Embryonic facial prominence (tissue), 1 donor: ENCODE measurements at regions not wholly inside any gene's neighbourhood (a gene's known extent, or its start where the extent isn't known, plus 50 kb on each side); places are given as distances from the start of the nearest gene placed in this dataset.

Experiments
- DNase-seq: peaks from one replicate; pipeline ENCODE4 v3.0.0-alpha.2; 2016; ENCODE audit errors: extremely low spot score

- DNase-seq: no peak
These were observed 666.5 kb downstream of the DCDC2C start for GRCh38 chr2:4369826-4370419.

GRCh38 chr2:4370422-4371090, 667.2 kb downstream of the DCDC2C start:
- DNase-seq: no peak

- DNase-seq: no peak
These were observed 677.7 kb downstream of the DCDC2C start for GRCh38 chr2:4381049-4381448.

GRCh38 chr2:4381773-4382172, 678.4 kb downstream of the DCDC2C start:
- DNase-seq: no peak

- no peak for DNase-seq
These were observed 687.6 kb downstream of the DCDC2C start for GRCh38 chr2:4391013-4391412.

GRCh38 chr2:4404363-4404762, 701.0 kb downstream of the DCDC2C start:
- DNase-seq: no peak

GRCh38 chr2:4408321-4408720, 704.9 kb downstream of the DCDC2C start:
- DNase-seq: no peak

GRCh38 chr2:4412637-4413187, 709.3 kb downstream of the DCDC2C start:
- no peak for DNase-seq

GRCh38 chr2:4415171-4415570, 711.8 kb downstream of the DCDC2C start:
- no peak for DNase-seq

- DNase-seq: no peak
These were observed 712.5 kb downstream of the DCDC2C start for GRCh38 chr2:4415810-4416413.

GRCh38 chr2:4416431-4416830, 713.1 kb downstream of the DCDC2C start:
- no peak for DNase-seq

GRCh38 chr2:4417771-4418170, 714.4 kb downstream of the DCDC2C start:
- no peak for DNase-seq

GRCh38 chr2:4420032-4420431, 716.7 kb downstream of the DCDC2C start:
- DNase-seq: no peak

- DNase-seq: no peak
These were observed 720.8 kb downstream of the DCDC2C start for GRCh38 chr2:4424153-4424552.

- no peak for DNase-seq
These were observed 723.7 kb downstream of the DCDC2C start for GRCh38 chr2:4427083-4427482.

GRCh38 chr2:4445821-4446220, 742.4 kb downstream of the DCDC2C start:
- DNase-seq: no peak

- no peak for DNase-seq
These were observed 751.5 kb downstream of the DCDC2C start for GRCh38 chr2:4454907-4455306.

- DNase-seq: no peak
These were observed 752.2 kb downstream of the DCDC2C start for GRCh38 chr2:4455486-4456155.

- DNase-seq: no peak
These were observed 761.4 kb downstream of the DCDC2C start for GRCh38 chr2:4464634-4465266.

GRCh38 chr2:4465671-4466070, 762.3 kb downstream of the DCDC2C start:
- no peak for DNase-seq

GRCh38 chr2:4475618-4476017, 772.2 kb downstream of the DCDC2C start:
- no peak for DNase-seq

- DNase-seq: no peak
These were observed 779.7 kb downstream of the DCDC2C start for GRCh38 chr2:4483050-4483449.
